Stomach (tissue), 4 donors: ENCODE measurements at regions not wholly inside any gene's neighbourhood (a gene's known extent, or its start where the extent isn't known, plus 50 kb on each side); places are given as distances from the start of the nearest gene placed in this dataset.

Experiments
- CTCF ChIP-seq, 7 experiments: fragments of 450-650 bp in 4 of 7; fragments of 200-600 bp in 3 of 7; sonication (generic) in 3 of 7; IDR thresholded peaks; one replicate each; pipeline ENCODE4 v1.5.1; 2016 to 2019; ENCODE audit warnings: antibody characterized with exemption in 7 of 7, control low read depth in 2 of 7, mild to moderate bottlenecking in 1 of 7
- POLR2AphosphoS5 ChIP-seq, 3 donors: sonication (generic); formaldehyde crosslinking; IDR thresholded peaks; one replicate each; pipeline ENCODE4 v1.6.1; 2016; ENCODE audit warnings: antibody characterized with exemption in 3 of 3

- TF ChIP-seq POLR2AphosphoS5 (IDR thresholded peaks at IDR 0.05) (no peak), CTCF (IDR thresholded peaks at IDR 0.05) (no peak)
These were observed 91.2 kb upstream of the POT1 start for GRCh38 chr7:125020801-125021200.
